Ovary (tissue), 3 donors: ENCODE measurements at regions not wholly inside any gene's neighbourhood (a gene's known extent, or its start where the extent isn't known, plus 50 kb on each side); places are given as distances from the start of the nearest gene placed in this dataset.

Experiments used
- POLR2A ChIP-seq: fragments of 450-650 bp; IDR thresholded peaks from one replicate; pipeline ENCODE4 v1.6.1; 2017; ENCODE audit warnings: antibody characterized with exemption, mild to moderate bottlenecking, moderate library complexity
- TF ChIP-seq, protein P1 (sequence below), 3 donors: fragments of 450-650 bp in 2 of 3; fragments of 200-600 bp in 1 of 3; IDR thresholded peaks; one replicate each; pipeline versions ENCODE4 v1.5.1 to v1.8.0; 2016 to 2022; ENCODE audit warnings: antibody characterized with exemption in 3 of 3, mild to moderate bottlenecking in 1 of 3
- donor health status: DM: no; HTN: no; CAD: no.

DNA sequence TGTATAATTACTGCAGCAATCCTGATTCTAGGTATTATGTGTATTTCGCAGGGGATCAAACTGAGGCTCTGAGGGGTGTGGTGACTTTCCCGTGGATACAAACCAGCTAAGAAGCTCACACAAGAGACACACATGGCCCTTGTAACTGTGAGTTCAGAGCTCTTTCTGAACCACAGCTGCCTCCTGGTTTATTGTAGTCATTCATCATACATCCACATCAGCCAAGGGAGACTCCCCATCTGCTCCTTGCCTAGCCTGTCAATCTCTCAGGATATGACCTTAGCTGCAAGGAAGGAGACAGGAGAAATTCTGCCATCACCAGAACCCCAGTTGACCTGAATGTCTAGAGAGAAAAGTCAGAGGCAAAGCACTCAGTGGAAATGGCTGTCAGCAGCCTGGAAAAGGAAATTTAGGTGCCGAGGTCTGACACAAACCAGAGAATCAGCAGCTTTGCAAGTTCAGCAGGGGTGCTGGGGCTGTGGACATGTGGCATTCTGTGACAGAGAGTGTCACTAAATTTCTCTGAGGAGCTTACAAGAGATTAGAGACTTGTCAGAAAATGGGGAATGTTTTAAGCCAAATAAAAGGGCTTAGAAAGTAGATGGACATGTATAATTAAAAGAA lies 209.5 kb downstream of the AASDHPPT start:
- TF ChIP-seq, protein P1, sequence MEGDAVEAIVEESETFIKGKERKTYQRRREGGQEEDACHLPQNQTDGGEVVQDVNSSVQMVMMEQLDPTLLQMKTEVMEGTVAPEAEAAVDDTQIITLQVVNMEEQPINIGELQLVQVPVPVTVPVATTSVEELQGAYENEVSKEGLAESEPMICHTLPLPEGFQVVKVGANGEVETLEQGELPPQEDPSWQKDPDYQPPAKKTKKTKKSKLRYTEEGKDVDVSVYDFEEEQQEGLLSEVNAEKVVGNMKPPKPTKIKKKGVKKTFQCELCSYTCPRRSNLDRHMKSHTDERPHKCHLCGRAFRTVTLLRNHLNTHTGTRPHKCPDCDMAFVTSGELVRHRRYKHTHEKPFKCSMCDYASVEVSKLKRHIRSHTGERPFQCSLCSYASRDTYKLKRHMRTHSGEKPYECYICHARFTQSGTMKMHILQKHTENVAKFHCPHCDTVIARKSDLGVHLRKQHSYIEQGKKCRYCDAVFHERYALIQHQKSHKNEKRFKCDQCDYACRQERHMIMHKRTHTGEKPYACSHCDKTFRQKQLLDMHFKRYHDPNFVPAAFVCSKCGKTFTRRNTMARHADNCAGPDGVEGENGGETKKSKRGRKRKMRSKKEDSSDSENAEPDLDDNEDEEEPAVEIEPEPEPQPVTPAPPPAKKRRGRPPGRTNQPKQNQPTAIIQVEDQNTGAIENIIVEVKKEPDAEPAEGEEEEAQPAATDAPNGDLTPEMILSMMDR (IDR thresholded peaks at IDR 0.05) = no peak
- no peak for TF ChIP-seq POLR2A
